ENCODE measurements at regions not wholly inside any gene's neighbourhood (a gene's known extent, or its start where the extent isn't known, plus 50 kb on each side); places are given as distances from the start of the nearest gene placed in this dataset.

GRCh38 chr14:98341211-98341610, 930.8 kb downstream of the BCL11B start:
- Mint-ChIP-seq H3K4me1 (ENCODE audit: low read depth) (no peaks in the 10 kb centered on the region), H3K9me3 (no peaks in the 10 kb centered on the region), H3K4me3 (no peak overlapping the region), H3K36me3 (ENCODE audit: insufficient read depth) (no peaks in the 10 kb centered on the region), H3K27me3 (ENCODE audit: low read depth) (no peaks in the 10 kb centered on the region)
- DNase-seq, result no peak
- no peak for ATAC-seq

DNA sequence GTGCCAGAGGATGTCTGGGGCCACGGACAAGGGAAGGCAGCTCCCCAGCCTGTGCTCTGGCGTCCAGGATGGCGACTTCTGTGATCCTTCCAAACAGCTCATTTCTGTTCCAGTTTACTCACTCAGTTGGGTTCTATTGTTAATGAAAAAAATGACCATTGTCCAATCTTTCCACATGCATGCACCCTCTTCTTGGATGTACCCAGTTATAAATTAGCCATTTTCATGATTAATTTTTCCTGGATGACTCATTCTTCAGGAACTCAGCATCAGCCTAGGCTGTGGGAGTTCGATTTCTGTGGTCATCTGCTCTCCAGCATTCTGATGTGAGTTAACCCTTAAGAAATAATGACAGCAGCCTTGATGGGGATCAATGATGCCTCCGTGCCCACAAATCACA, 926.8 kb downstream of the BCL11B start:
- Mint-ChIP-seq H3K4me1 (ENCODE audit: low read depth) (peaks cover 4% of the 10 kb centered on the region), H3K36me3 (ENCODE audit: insufficient read depth) (no peaks in the 10 kb centered on the region), H3K27me3 (ENCODE audit: low read depth) (no peaks in the 10 kb centered on the region), H3K4me3 (no peak overlapping the region), H3K9me3 (no peaks in the 10 kb centered on the region)
- DNase-seq, result no peak
- ATAC-seq, result no peak

DNA sequence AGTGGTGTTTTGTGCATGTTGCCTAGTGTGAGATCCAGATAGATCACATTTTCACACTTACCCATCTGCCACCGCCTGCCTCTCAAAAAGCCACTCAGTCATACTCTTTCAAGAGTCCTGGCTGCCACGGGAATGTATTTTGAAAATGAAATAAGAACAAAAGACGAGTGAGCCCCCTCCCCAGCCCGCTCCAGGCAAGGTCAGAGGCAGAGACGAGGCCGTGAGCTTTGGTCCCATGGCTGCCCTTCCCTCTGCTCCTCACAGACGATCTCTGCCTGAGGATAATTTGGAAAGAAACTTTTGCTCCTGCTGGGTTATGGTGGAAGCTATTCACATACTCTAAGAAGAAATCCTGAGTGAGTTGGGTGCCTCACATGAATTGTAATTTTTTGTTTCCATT, 924.3 kb downstream of the BCL11B start:
- no peaks in the 10 kb centered on the region for H3K9me3 Mint-ChIP-seq
- DNase-seq (no peak), ATAC-seq (no peak)
- H3K4me1 Mint-ChIP-seq (ENCODE audit: low read depth), result peaks cover 9% of the 10 kb centered on the region
- no peaks in the 10 kb centered on the region for H3K36me3 Mint-ChIP-seq (ENCODE audit: insufficient read depth)
- no peaks in the 10 kb centered on the region for H3K27me3 Mint-ChIP-seq (ENCODE audit: low read depth)
- no peak overlapping the region for H3K4me3 Mint-ChIP-seq

GRCh38 chr14:98348505-98348904, 923.5 kb downstream of the BCL11B start:
- Mint-ChIP-seq H3K9me3 (no peaks in the 10 kb centered on the region), H3K4me3 (no peak overlapping the region), H3K36me3 (ENCODE audit: insufficient read depth) (no peaks in the 10 kb centered on the region), H3K4me1 (ENCODE audit: low read depth) (peaks cover 9% of the 10 kb centered on the region), H3K27me3 (ENCODE audit: low read depth) (no peaks in the 10 kb centered on the region)
- ATAC-seq (no peak), DNase-seq (no peak)

DNA sequence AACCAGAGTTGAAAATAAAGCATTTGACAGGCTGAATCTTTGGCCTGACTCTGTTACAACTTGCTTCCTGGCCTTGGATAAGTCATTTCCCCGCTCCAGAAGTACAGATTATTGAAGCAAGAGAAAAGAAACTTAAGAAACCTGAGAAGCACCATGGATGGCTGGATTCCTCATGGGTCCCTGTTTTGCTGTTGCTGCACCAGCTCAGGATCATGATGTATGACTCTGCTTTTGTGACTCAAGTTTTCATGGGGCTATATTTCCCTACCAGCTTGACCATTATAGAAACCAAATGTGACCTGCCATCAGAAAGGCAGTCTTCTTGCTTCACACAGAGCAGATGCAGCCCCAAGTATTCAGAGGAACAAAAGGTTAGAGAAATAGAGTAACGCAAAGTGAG, 921.8 kb downstream of the BCL11B start:
- Mint-ChIP-seq H3K9me3 (no peaks in the 10 kb centered on the region), H3K4me1 (ENCODE audit: low read depth) (peaks cover 9% of the 10 kb centered on the region), H3K36me3 (ENCODE audit: insufficient read depth) (no peaks in the 10 kb centered on the region), H3K4me3 (no peak overlapping the region), H3K27me3 (ENCODE audit: low read depth) (no peaks in the 10 kb centered on the region)
- ATAC-seq (no peak), DNase-seq (no peak)

DNA sequence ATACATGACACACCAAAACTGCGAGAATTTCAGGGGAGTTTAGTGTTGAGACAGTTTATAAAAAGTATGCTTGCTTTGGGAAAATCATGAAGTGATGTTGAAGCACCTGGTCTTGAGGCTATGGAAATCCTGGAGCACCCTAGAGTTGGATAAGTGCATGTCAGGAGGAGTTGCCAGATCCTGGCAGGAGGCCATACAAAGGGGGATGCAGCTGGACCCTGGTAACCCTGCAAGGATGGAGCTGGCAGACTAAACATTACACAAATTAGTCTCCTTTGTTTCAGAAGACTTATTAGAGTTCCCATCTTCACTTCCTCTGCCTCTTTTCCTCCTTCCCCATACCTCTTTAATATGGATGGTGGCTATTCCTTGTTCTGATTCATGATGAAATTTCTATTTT, 907.0 kb downstream of the BCL11B start:
- ATAC-seq (no peak), DNase-seq (no peak)
- Mint-ChIP-seq H3K36me3 (ENCODE audit: insufficient read depth) (peaks cover 1% of the 10 kb centered on the region), H3K4me3 (no peak overlapping the region), H3K9me3 (peaks cover 14% of the 10 kb centered on the region), H3K27me3 (ENCODE audit: low read depth) (no peaks in the 10 kb centered on the region), H3K4me1 (ENCODE audit: low read depth) (peaks cover 21% of the 10 kb centered on the region)

DNA sequence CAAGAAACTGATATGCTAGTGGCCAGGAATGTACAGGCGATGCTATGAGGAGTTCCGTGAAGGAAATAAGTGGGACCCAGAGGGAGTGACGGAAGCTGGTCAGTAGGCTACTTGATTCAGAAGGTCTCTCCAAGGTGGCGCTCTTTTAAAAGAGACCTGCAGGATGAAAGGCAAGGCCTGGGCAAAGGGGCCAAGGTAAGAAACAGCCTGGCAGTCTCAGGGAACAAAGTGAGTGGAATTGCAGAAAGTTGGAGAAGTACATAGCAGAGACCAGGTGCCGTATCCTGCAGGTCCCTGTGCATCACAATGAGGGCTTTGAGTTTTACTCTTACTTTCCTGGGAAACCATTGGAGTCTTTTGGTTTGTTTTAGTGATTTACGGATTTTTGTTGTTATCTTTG, 905.6 kb downstream of the BCL11B start:
- DNase-seq, result no peak
- peaks cover 24% of the 10 kb centered on the region for H3K4me1 Mint-ChIP-seq (ENCODE audit: low read depth)
- H3K36me3 Mint-ChIP-seq (ENCODE audit: insufficient read depth), result peaks cover 2% of the 10 kb centered on the region
- no peak for ATAC-seq
- H3K27me3 Mint-ChIP-seq (ENCODE audit: low read depth), result no peaks in the 10 kb centered on the region
- no peak overlapping the region for H3K4me3 Mint-ChIP-seq
- peaks cover 10% of the 10 kb centered on the region for H3K9me3 Mint-ChIP-seq

DNA sequence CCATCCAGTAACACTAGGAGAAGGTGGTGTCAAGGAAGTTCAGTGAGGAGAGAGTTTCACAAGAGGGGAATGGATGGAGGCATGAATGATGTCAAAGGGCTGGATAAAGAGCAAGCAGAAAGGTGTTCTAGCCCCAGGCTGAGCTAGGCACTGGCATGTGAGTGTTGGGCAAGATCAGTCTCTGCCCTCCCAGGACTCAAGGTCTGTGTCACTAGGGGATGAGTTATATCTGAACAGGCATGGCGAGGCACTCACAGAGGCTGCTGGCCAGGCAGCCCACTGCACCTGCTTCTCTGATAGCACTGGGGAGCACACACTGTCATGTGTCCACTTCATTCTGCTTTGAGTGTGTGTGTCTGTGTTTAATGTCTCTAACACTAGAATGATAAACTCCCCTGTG, 903.8 kb downstream of the BCL11B start:
- H3K4me3 Mint-ChIP-seq, result no peak overlapping the region
- no peaks in the 10 kb centered on the region for H3K27me3 Mint-ChIP-seq (ENCODE audit: low read depth)
- ATAC-seq (no peak), DNase-seq (no peak)
- peaks cover 10% of the 10 kb centered on the region for H3K9me3 Mint-ChIP-seq
- peaks cover 2% of the 10 kb centered on the region for H3K36me3 Mint-ChIP-seq (ENCODE audit: insufficient read depth)
- peaks cover 24% of the 10 kb centered on the region for H3K4me1 Mint-ChIP-seq (ENCODE audit: low read depth)

DNA sequence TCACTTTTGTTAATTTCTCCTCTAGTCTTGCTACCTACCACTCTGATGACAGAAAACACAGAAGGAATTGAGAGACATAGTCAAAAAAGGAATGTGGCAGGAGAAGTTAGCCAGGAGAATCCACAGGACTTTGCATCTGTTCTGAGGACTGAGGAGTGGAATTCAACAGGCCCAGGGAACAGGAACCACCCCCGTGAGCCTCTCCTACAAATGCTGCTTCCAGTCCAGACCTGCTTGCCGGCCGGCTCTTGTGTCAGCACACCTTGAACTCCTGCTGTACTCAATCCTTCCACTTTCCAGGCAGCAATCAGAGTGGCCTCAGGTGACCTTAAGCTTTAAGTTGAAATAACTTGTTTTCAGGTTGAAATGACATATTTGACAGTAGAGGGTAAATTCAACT, 903.1 kb downstream of the BCL11B start:
- DNase-seq (no peak), ATAC-seq (no peak)
- H3K4me1 Mint-ChIP-seq (ENCODE audit: low read depth), result peaks cover 24% of the 10 kb centered on the region
- H3K36me3 Mint-ChIP-seq (ENCODE audit: insufficient read depth), result peaks cover 2% of the 10 kb centered on the region
- peaks cover 10% of the 10 kb centered on the region for H3K9me3 Mint-ChIP-seq
- H3K27me3 Mint-ChIP-seq (ENCODE audit: low read depth), result no peaks in the 10 kb centered on the region
- H3K4me3 Mint-ChIP-seq, result no peak overlapping the region

DNA sequence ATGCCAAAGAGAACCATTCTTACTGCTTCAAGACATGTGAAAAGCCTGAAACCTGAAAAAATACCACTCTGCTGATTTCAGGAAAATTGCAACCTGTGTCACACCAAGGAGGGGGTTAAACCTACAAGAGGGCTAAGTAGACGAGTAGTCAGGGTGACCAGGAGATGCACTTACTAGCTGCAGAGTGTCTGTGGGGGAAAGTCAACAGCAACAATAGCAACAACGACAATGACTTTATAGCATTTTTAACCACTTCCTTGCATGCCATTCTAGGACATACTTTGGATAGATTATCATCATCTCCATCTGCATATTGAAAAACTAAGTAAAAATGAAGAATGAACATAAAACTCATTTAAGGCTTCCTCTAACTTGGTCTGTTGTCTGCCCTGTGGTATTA, 902.7 kb downstream of the BCL11B start:
- Mint-ChIP-seq H3K4me1 (ENCODE audit: low read depth) (peaks cover 25% of the 10 kb centered on the region), H3K36me3 (ENCODE audit: insufficient read depth) (peaks cover 2% of the 10 kb centered on the region), H3K4me3 (no peak overlapping the region), H3K9me3 (peaks cover 10% of the 10 kb centered on the region), H3K27me3 (ENCODE audit: low read depth) (no peaks in the 10 kb centered on the region)
- no peak for DNase-seq
- ATAC-seq, result no peak

GRCh38 chr14:98370352-98370751, 901.6 kb downstream of the BCL11B start:
- DNase-seq, result no peak
- Mint-ChIP-seq H3K4me1 (ENCODE audit: low read depth) (peaks cover 25% of the 10 kb centered on the region), H3K4me3 (no peak overlapping the region), H3K9me3 (peaks cover 10% of the 10 kb centered on the region), H3K27me3 (ENCODE audit: low read depth) (no peaks in the 10 kb centered on the region), H3K36me3 (ENCODE audit: insufficient read depth) (peaks cover 2% of the 10 kb centered on the region)
- no peak for ATAC-seq

DNA sequence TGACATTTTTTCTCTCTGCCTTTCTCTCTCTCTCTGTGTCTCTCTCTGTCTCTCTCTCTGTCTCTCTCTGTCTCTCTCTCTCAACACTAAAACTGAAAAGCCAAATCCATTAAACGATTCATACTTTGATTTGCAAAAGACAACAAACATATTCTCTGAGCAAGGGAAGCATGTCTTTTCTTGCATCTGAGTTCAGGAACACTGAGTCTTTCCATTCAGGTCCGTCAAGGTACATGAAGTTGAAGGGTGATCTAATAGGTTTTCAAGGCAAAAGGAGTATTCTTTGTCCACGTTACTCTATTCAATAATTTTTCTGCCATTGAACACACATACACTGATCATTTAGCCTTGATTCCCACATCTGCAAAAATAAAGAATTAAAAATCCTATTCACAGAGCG, 900.9 kb downstream of the BCL11B start:
- peaks cover 10% of the 10 kb centered on the region for H3K9me3 Mint-ChIP-seq
- DNase-seq (no peak), ATAC-seq (no peak)
- H3K4me1 Mint-ChIP-seq (ENCODE audit: low read depth), result peaks cover 25% of the 10 kb centered on the region
- no peak overlapping the region for H3K4me3 Mint-ChIP-seq
- H3K27me3 Mint-ChIP-seq (ENCODE audit: low read depth), result no peaks in the 10 kb centered on the region
- peaks cover 2% of the 10 kb centered on the region for H3K36me3 Mint-ChIP-seq (ENCODE audit: insufficient read depth)

GRCh38 chr14:98374136-98374535, 897.9 kb downstream of the BCL11B start:
- no peak for DNase-seq
- Mint-ChIP-seq H3K27me3 (ENCODE audit: low read depth) (no peaks in the 10 kb centered on the region), H3K4me1 (ENCODE audit: low read depth) (peaks cover 12% of the 10 kb centered on the region), H3K9me3 (peaks cover 10% of the 10 kb centered on the region), H3K36me3 (ENCODE audit: insufficient read depth) (peaks cover 2% of the 10 kb centered on the region), H3K4me3 (no peak overlapping the region)
- ATAC-seq, result no peak

- ATAC-seq (no peak), DNase-seq (no peak)
- Mint-ChIP-seq H3K27me3 (ENCODE audit: low read depth) (no peaks in the 10 kb centered on the region), H3K36me3 (ENCODE audit: insufficient read depth) (no peaks in the 10 kb centered on the region), H3K9me3 (peaks cover 4% of the 10 kb centered on the region), H3K4me1 (ENCODE audit: low read depth) (peaks cover 4% of the 10 kb centered on the region), H3K4me3 (no peak overlapping the region)
Measured at GRCh38 chr14:98375566-98375965, 896.4 kb downstream of the BCL11B start.

- Mint-ChIP-seq H3K36me3 (ENCODE audit: insufficient read depth) (no peaks in the 10 kb centered on the region), H3K4me1 (ENCODE audit: low read depth) (no peaks in the 10 kb centered on the region), H3K9me3 (peaks cover 7% of the 10 kb centered on the region), H3K4me3 (no peak overlapping the region), H3K27me3 (ENCODE audit: low read depth) (no peaks in the 10 kb centered on the region)
- ATAC-seq (no peak), DNase-seq (no peak)
Measured at GRCh38 chr14:98379830-98380229, 892.2 kb downstream of the BCL11B start.

DNA sequence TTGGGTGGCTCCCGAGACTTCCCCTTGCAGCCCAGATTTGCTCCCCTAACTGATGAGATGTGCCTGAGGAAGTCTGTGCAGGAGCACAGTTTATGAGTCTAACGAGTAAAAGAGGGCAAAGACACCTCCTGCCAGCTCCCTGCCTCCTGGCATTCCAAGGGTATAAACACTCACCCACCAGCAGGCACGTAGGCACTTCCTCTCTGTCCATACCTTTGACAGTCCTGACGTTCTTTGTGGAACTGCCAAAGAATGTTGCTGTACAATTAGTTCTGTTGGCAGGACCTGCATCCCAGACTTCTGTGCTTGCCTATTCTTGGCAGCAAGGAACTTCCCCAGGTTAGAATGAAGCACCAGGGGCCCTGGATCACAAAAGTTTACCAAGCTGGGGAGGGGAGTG, 889.3 kb downstream of the BCL11B start:
- H3K27me3 Mint-ChIP-seq (ENCODE audit: low read depth), result no peaks in the 10 kb centered on the region
- H3K4me1 Mint-ChIP-seq (ENCODE audit: low read depth), result no peaks in the 10 kb centered on the region
- H3K9me3 Mint-ChIP-seq, result peaks cover 7% of the 10 kb centered on the region
- ATAC-seq, result no peak
- no peak overlapping the region for H3K4me3 Mint-ChIP-seq
- no peak for DNase-seq
- no peaks in the 10 kb centered on the region for H3K36me3 Mint-ChIP-seq (ENCODE audit: insufficient read depth)
